A549 (cell line): ENCODE measurements at regions not wholly inside any gene's neighbourhood (a gene's known extent, or its start where the extent isn't known, plus 50 kb on each side); places are given as distances from the start of the nearest gene placed in this dataset.
"Not testable (repeated sequence)": the region's sequence is repeated elsewhere in the genome, so short reads cannot be mapped to it uniquely, and the experiment has no call there.

Experiments
- ATAC-seq, 2 experiments: fragments of 200-7000 bp in 1 of 2; fragments of >200 bp in 1 of 2; cut with Nextera tagmentation in 1 of 2; cut with Tn5 transposase in 1 of 2; 3 replicates each; pipeline versions ENCODE4 v1.8.0 to v1.9.1; 2018 to 2020; ENCODE audit warnings: mild to moderate bottlenecking in 1 of 2, moderate library complexity in 1 of 2
- CTCF ChIA-PET: fragments of 300-600 bp; sonication (Branson Sonifier 250); formaldehyde crosslinking; extraction: SDS; loops from one replicate; lab custom pipeline; 2021; ENCODE audit warnings: antibody characterized with exemption, inconsistent platforms; lab: Yijun Ruan, JAX
- POLR2A ChIA-PET: fragments of 350-600 bp; formaldehyde crosslinking; extraction: SDS; loops from one replicate; lab custom pipeline; 2021; ENCODE audit warnings: antibody characterized with exemption, inconsistent platforms; lab: Yijun Ruan, JAX
- DNase-seq, 2 experiments: peaks; one replicate each; pipeline versions ENCODE4 v3.0.0 to v3.0.0-alpha.2; 2011 to 2016; ENCODE audit warnings: low read depth in 1 of 2, low spot score in 1 of 2
- FAIRE-seq: peaks from 2 replicates; lab custom pipeline; 2011; peaks lifted over from hg19 to GRCh38; lab: Jason Lieb, UNC
- H3K27ac ChIP-seq, 2 experiments: fragments of >200 bp; sonication (Bioruptor Twin); formaldehyde crosslinking; 3 replicates each; pipeline ENCODE4 v1.5.1; 2016 to 2017
- H3K4me1 ChIP-seq: fragments of >200 bp; sonication (Bioruptor Twin); formaldehyde crosslinking; 3 replicates; pipeline ENCODE4 v1.6.1; 2016
- H3K4me2 ChIP-seq: fragments of >200 bp; sonication (Bioruptor Twin); formaldehyde crosslinking; 3 replicates; pipeline ENCODE4 v1.6.1; 2016
- H3K4me3 ChIP-seq: fragments of >200 bp; sonication (Bioruptor Twin); formaldehyde crosslinking; 3 replicates; pipeline ENCODE4 v1.5.1; 2016
- H3K9me3 ChIP-seq: fragments of >200 bp; sonication (Bioruptor Twin); formaldehyde crosslinking; 3 replicates; pipeline ENCODE4 v1.6.1; 2016
- BHLHE40 ChIP-seq: IDR thresholded peaks from 2 replicates; pipeline ENCODE4 v1.6.1; 2012; ENCODE audit warnings: low read depth, low read length, inconsistent platforms
- MAFK ChIP-seq: fragments of 450-650 bp; IDR thresholded peaks from 2 replicates; pipeline ENCODE4 v1.6.1; 2014; ENCODE audit not compliant: partially characterized antibody
- MAZ ChIP-seq: fragments of 150-350 bp; IDR thresholded peaks from 2 replicates; pipeline ENCODE4 v1.6.1; 2014; ENCODE audit warnings: antibody characterized with exemption, low read depth, low read length, borderline replicate concordance
- TP53 ChIP-seq: fragments of 250-450 bp; sonication (Bioruptor Pico); IDR thresholded peaks from 2 replicates; pipeline ENCODE4 v1.5.0; 2021; ENCODE audit warnings: mild to moderate bottlenecking, moderate library complexity
- WGBS: methylation state at CpG from one replicate; pipeline ENCODE4 v1.1.6; 2017; ENCODE audit errors: missing lambda C conversion rate; 5-methylcytosine and 5-hydroxymethylcytosine counted together
- TF ChIP-seq, protein P1 (sequence below): fragments of 450-650 bp; IDR thresholded peaks from 2 replicates; pipeline ENCODE4 v1.6.1; 2014; ENCODE audit warnings: antibody characterized with exemption
- TF ChIP-seq, protein P2 (sequence below): IDR thresholded peaks from 2 replicates; pipeline ENCODE4 v1.6.1; 2012
- TF ChIP-seq, protein P3 (sequence below): fragments of 250-450 bp; sonication (Bioruptor Pico); IDR thresholded peaks from 2 replicates; pipeline ENCODE4 v1.5.0; 2020; ENCODE audit warnings: low read depth, mild to moderate bottlenecking, moderate library complexity

DNA sequence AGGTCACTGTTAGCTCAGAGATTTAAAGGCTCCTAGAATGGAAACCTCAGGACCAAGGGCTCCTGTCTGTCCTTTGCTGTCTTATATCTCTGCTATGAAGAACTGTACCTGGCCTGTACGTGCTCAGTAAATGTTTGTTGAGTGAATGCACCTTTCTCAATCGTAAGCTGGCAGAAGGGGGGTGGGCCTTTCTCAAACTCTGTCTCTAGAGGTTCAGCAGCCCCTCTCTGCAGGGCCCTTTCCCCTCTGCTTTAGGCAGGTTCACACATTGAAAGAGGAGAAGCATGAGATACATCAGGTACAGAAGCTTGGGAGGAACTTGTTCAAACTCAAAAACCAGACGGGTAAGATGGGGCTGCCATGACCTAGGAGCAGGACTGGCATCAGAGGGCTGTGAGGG, 155.6 kb downstream of the GOLGA6L4 start:
- TF ChIP-seq, protein P1, sequence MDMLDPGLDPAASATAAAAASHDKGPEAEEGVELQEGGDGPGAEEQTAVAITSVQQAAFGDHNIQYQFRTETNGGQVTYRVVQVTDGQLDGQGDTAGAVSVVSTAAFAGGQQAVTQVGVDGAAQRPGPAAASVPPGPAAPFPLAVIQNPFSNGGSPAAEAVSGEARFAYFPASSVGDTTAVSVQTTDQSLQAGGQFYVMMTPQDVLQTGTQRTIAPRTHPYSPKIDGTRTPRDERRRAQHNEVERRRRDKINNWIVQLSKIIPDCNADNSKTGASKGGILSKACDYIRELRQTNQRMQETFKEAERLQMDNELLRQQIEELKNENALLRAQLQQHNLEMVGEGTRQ: no peak
- TF ChIP-seq TP53 (CRISPR knock-in tag): no peak
- no peak for TF ChIP-seq BHLHE40
- TF ChIP-seq, protein P2, sequence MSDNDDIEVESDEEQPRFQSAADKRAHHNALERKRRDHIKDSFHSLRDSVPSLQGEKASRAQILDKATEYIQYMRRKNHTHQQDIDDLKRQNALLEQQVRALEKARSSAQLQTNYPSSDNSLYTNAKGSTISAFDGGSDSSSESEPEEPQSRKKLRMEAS: no peak
- TF ChIP-seq MAZ: no peak
- no peak for TF ChIP-seq MAFK
- TF ChIP-seq, protein P3, sequence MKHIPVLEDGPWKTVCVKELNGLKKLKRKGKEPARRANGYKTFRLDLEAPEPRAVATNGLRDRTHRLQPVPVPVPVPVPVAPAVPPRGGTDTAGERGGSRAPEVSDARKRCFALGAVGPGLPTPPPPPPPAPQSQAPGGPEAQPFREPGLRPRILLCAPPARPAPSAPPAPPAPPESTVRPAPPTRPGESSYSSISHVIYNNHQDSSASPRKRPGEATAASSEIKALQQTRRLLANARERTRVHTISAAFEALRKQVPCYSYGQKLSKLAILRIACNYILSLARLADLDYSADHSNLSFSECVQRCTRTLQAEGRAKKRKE (CRISPR knock-in tag): no peak
- FAIRE-seq (no peak), DNase-seq (no peak), ATAC-seq (no peak)
- CTCF ChIA-PET: interaction anchor here (1.9 kb wide), 1 partner anchor 9 kb away, joined by 4 read pairs; no protein-coding TSS in a partner anchor
- no peak overlapping the region for H3K27ac ChIP-seq
- WGBS: 8% methylated on average over 3 of the region's 3 CpGs
- H3K4me1 ChIP-seq: no peaks in the 10 kb centered on the region
- H3K9me3 ChIP-seq: peaks cover 5% of the 10 kb centered on the region; the same call in 1 of the 3 replicates
- H3K4me2 ChIP-seq: no peak overlapping the region
- no peak overlapping the region for H3K4me3 ChIP-seq
- POLR2A ChIA-PET: no interaction called here

DNA sequence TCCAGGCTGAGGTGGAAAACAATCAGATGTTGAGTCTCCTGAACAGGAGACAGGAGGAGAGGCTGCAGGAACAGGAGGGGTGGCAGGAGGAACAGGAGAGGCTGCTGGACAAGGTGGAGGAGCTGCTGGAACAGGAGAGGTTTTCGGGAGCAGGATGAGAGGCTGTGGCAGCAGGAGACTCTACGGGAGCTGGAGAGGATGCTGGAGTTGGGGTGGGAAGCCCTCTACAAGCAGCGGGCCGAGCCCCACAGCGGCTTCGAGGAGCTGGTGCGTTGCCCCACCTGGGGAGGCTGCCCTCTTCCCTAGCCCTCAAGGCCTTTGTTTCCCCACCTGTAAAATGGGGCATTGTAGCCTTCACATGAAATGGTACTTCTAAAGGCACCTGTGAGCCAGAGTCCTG, 156.4 kb downstream of the GOLGA6L4 start:
- WGBS: 58% methylated on average over 7 of the region's 7 CpGs
- POLR2A ChIA-PET, CTCF ChIA-PET, H3K9me3 ChIP-seq, FAIRE-seq, H3K27ac ChIP-seq, H3K4me3 ChIP-seq, H3K4me2 ChIP-seq, H3K4me1 ChIP-seq, DNase-seq, ATAC-seq: not testable (repeated sequence)

DNA sequence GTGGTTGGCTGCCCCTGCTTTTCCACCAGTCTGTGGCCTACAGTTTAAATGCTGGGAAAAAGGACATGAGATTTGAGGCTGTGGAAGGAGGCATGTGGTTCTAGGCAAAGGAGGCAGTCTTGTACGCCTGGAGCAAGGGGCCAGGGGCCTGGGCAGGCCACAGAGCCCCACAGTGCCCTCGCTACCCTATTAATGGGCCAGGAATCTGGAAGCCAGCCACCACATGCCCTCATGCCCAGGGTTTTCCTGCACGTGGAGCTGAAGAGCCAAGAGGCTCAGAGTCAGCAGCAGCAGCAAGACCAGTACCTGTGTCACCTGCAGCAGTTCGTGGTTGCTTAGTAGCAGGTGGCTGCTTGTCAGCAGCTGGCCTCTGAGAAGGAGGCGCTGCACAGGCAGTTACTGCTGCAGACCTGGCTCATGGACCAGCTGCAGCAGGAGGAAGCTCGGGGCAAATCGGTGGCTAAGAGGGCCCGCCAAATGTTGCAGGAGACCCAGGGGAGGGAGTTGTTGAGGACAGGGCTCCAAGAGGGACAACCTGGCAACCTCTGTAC, 157.9 kb downstream of the GOLGA6L4 start:
- POLR2A ChIA-PET, FAIRE-seq, H3K27ac ChIP-seq, DNase-seq, CTCF ChIA-PET, H3K4me1 ChIP-seq, H3K4me2 ChIP-seq, H3K4me3 ChIP-seq, H3K9me3 ChIP-seq: not testable (repeated sequence)
- WGBS: 43% methylated on average over 6 of the region's 8 CpGs
- peak in 1 of 2 experiments; percentile 43; a peak in 2 of 6 replicates for ATAC-seq

DNA sequence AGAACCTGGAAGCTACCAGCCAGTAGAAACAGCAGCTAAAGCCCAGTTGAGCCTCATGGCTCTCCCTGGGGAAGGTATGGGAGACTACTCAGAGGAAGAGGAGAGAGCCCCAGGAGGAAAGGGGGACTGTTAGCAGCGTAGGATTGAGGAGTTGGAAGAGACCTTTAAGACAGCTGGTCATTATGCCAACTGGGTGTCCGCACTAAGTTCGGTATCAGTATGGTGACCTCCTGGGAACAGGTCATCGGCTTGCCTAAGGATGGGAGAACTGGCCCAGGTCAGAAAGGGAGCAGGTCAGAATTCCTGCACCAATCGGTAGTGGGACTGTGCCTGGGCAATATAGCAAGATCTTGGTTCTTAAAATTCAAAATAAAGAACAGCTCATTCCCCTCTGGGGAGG, 158.4 kb downstream of the GOLGA6L4 start:
- DNase-seq, POLR2A ChIA-PET, H3K4me1 ChIP-seq, H3K4me3 ChIP-seq, FAIRE-seq, H3K4me2 ChIP-seq, ATAC-seq, H3K27ac ChIP-seq, H3K9me3 ChIP-seq, CTCF ChIA-PET: not testable (repeated sequence)
- 65% methylated on average over 5 of the region's 5 CpGs for WGBS

DNA sequence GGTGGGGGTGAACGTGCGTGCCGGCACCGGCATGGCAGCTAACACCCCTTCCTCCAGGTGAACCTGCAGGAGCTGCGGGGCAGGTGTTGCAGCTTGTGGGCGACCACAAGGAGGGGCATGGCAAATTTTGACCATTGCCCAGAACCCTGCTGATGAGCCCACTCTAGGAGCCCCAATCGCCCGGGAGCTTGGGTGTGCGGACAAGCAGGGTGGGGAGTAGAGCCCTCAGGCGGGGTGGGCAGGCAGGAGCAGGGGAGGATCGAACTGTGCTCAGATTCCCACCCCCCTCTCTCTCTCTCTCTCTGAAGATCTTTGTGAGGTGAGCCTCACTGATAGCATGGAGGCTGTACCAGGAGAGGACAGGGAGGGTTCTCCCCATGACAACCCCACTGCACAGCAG, 159.8 kb downstream of the GOLGA6L4 start:
- POLR2A ChIA-PET, H3K9me3 ChIP-seq, FAIRE-seq, DNase-seq, H3K27ac ChIP-seq, H3K4me2 ChIP-seq, H3K4me3 ChIP-seq, ATAC-seq, CTCF ChIA-PET, H3K4me1 ChIP-seq: not testable (repeated sequence)
- 39% methylated on average over 6 of the region's 11 CpGs for WGBS

DNA sequence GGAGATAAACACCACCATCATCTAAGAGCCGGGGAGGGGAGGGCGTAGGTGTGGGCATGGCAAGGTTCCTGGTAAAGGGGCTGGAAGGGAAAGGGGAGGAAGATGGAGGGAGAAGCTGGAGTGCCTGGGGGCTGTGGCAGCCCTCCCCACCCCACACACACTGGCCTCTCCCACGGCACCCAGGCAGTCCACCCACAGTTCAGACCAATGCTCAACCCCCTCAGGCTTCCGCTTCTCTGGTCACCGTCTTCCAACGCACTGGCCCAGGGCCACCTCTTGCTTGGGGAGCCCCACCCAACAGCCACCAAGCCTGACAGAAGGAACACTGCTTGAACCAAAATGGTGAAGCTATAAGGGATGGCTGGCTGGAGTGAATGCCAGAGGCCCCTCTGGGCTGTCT, 160.3 kb downstream of the GOLGA6L4 start:
- CTCF ChIA-PET, FAIRE-seq, ATAC-seq, DNase-seq, H3K4me2 ChIP-seq, H3K4me3 ChIP-seq, H3K9me3 ChIP-seq, H3K4me1 ChIP-seq, H3K27ac ChIP-seq, POLR2A ChIA-PET: not testable (repeated sequence)
- 90% methylated on average over 6 of the region's 6 CpGs for WGBS

DNA sequence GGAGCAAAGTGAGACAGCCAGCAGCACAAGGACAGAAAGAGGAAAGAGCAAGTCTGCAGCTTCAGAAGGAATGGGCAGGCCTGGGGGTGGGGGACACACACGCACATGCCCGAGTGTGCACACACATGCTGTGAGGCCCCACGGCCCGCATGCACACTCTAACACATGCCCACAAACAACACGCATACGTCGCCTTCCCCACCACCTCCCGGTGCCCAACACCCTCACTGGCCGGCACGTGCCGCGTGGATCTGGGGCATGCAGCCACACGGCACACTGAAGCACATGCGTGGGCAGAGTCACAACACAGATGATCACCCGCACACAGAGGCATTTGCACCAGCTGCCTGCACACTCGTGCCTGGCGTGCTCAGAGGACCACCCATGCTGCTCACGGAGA, 161.5 kb downstream of the GOLGA6L4 start:
- CTCF ChIA-PET, H3K9me3 ChIP-seq, FAIRE-seq, ATAC-seq, H3K4me1 ChIP-seq, H3K27ac ChIP-seq, DNase-seq, H3K4me3 ChIP-seq, H3K4me2 ChIP-seq, POLR2A ChIA-PET: not testable (repeated sequence)
- 71% methylated on average over 17 of the region's 18 CpGs for WGBS

DNA sequence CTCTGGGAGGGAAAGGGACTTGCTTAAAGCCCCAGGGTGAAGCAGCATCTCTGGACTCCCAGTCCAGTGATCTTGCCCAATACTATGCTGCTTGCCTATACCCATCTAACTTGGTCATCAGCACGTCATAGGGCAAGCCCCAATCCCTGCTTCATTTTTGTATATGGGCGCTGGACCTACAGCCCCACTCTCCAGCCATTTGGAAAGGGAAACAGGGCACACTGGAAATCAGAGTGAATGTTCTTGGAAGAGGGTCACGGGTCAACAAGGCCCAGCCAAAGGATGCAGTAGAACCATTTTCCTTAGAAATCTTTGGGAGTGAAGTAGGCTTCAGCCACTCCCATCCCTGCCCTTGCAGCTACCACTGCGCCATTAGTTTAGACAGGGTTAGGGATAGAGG, 162.5 kb downstream of the GOLGA6L4 start:
- FAIRE-seq, H3K27ac ChIP-seq, H3K4me2 ChIP-seq, ATAC-seq, POLR2A ChIA-PET, H3K4me3 ChIP-seq, H3K4me1 ChIP-seq, CTCF ChIA-PET, DNase-seq, H3K9me3 ChIP-seq: not testable (repeated sequence)
- 65% methylated on average over 4 of the region's 4 CpGs for WGBS
